GM18502 (cell line): ENCODE measurements at regions not wholly inside any gene's neighbourhood (a gene's known extent, or its start where the extent isn't known, plus 50 kb on each side); places are given as distances from the start of the nearest gene placed in this dataset.
"Not testable (repeated sequence)": the region's sequence is repeated elsewhere in the genome, so short reads cannot be mapped to it uniquely, and the experiment has no call there.

Source experiments
- ATAC-seq: cut with Tn5 transposase; IDR thresholded peaks from one replicate; pipeline ENCODE4 v1.9.1; 2021; ENCODE audit warnings: mild to moderate bottlenecking; ENCODE audit not compliant: unreplicated experiment, poor library complexity

- ATAC-seq: no peak
These were observed 95.4 kb upstream of the ANXA1 start for GRCh38 chr9:73056245-73056644.

- no peak for ATAC-seq
These were observed 97.6 kb upstream of the ANXA1 start for GRCh38 chr9:73054091-73054490.

- ATAC-seq: no peak
These were observed 98.1 kb upstream of the ANXA1 start for GRCh38 chr9:73053543-73053942.

- ATAC-seq: no peak
These were observed 98.2 kb upstream of the ALDH1A1 start for GRCh38 chr9:73050887-73051550.

GRCh38 chr9:73050065-73050816 is 97.4 kb upstream of the ALDH1A1 start:
- no peak for ATAC-seq

GRCh38 chr9:73049280-73049679 is 96.4 kb upstream of the ALDH1A1 start:
- no peak for ATAC-seq

GRCh38 chr9:73046769-73047168 is 93.9 kb upstream of the ALDH1A1 start:
- ATAC-seq: no peak

GRCh38 chr9:73044776-73045175 is 91.9 kb upstream of the ALDH1A1 start:
- not testable (repeated sequence) for ATAC-seq

- ATAC-seq: no peak
These were observed 89.3 kb upstream of the ALDH1A1 start for GRCh38 chr9:73042155-73042554.

GRCh38 chr9:73039271-73040263 is 86.7 kb upstream of the ALDH1A1 start:
- ATAC-seq: no peak

- ATAC-seq: no peak
These were observed 85.8 kb upstream of the ALDH1A1 start for GRCh38 chr9:73038613-73039012.

- ATAC-seq: no peak
These were observed 85.2 kb upstream of the ALDH1A1 start for GRCh38 chr9:73038089-73038509.

GRCh38 chr9:73037613-73038012 is 84.8 kb upstream of the ALDH1A1 start:
- no peak for ATAC-seq

- no peak for ATAC-seq
These were observed 82.1 kb upstream of the ALDH1A1 start for GRCh38 chr9:73034962-73035361.

GRCh38 chr9:73031350-73031749 is 78.5 kb upstream of the ALDH1A1 start:
- ATAC-seq: no peak

- ATAC-seq: no peak
These were observed 77.6 kb upstream of the ALDH1A1 start for GRCh38 chr9:73030370-73031030.

GRCh38 chr9:73029346-73029745 is 76.5 kb upstream of the ALDH1A1 start:
- ATAC-seq: no peak

- ATAC-seq: no peak
These were observed 73.5 kb upstream of the ALDH1A1 start for GRCh38 chr9:73026375-73026774.

GRCh38 chr9:73024601-73025034 is 71.8 kb upstream of the ALDH1A1 start:
- no peak for ATAC-seq

GRCh38 chr9:73023025-73023541 is 70.2 kb upstream of the ALDH1A1 start:
- ATAC-seq: no peak
